Tibial nerve (tissue), 4 donors: ENCODE measurements at regions not wholly inside any gene's neighbourhood (a gene's known extent, or its start where the extent isn't known, plus 50 kb on each side); places are given as distances from the start of the nearest gene placed in this dataset.

ENCODE experiments used
- CTCF ChIP-seq, 5 experiments: fragments of 200-600 bp in 3 of 5; fragments of 450-650 bp in 2 of 5; sonication (generic) in 3 of 5; IDR thresholded peaks; one replicate each; pipeline ENCODE4 v1.5.1; 2016 to 2019; ENCODE audit warnings: antibody characterized with exemption in 5 of 5, mild to moderate bottlenecking in 3 of 5, moderate library complexity in 2 of 5
- EP300 ChIP-seq, 2 donors: sonication (generic); formaldehyde crosslinking; IDR thresholded peaks; one replicate each; pipeline ENCODE4 v1.6.1; 2017; ENCODE audit warnings: antibody characterized with exemption in 2 of 2, mild to moderate bottlenecking in 1 of 2
- POLR2A ChIP-seq, 2 donors: fragments of 450-650 bp; IDR thresholded peaks; one replicate each; pipeline ENCODE4 v1.6.1; 2017; ENCODE audit warnings: antibody characterized with exemption in 2 of 2, mild to moderate bottlenecking in 2 of 2, moderate library complexity in 2 of 2

GRCh38 chr5:122719991-122720746 is 54.7 kb upstream of the SNX2 start:
- TF ChIP-seq EP300 (IDR thresholded peaks at IDR 0.05), result no peak
- no peak for TF ChIP-seq POLR2A (IDR thresholded peaks at IDR 0.05)
- no peak for TF ChIP-seq CTCF (IDR thresholded peaks at IDR 0.05)
